ENCODE measurements at regions not wholly inside any gene's neighbourhood (a gene's known extent, or its start where the extent isn't known, plus 50 kb on each side); places are given as distances from the start of the nearest gene placed in this dataset.
A peak's percentile ranks its signal among the peaks of the same experiment; 100 is the strongest.

GRCh38 chr2:8067784-8068336 is 614.0 kb upstream of the ID2 start:
- no peak for DNase-seq

GRCh38 chr2:8072907-8073306 is 608.9 kb upstream of the ID2 start:
- DNase-seq: no peak

- DNase-seq: no peak
Measured at GRCh38 chr2:8073916-8074315, 607.9 kb upstream of the ID2 start.

- no peak for DNase-seq
Measured at GRCh38 chr2:8076448-8077342, 605.2 kb upstream of the ID2 start.

- no peak for DNase-seq
Measured at GRCh38 chr2:8078705-8079104, 603.2 kb upstream of the ID2 start.

GRCh38 chr2:8080063-8080462 is 601.8 kb upstream of the ID2 start:
- no peak for DNase-seq

- DNase-seq: no peak
Measured at GRCh38 chr2:8081130-8081529, 600.7 kb upstream of the ID2 start.

- DNase-seq: no peak
Measured at GRCh38 chr2:8082840-8083239, 599.0 kb upstream of the ID2 start.

- no peak for DNase-seq
Measured at GRCh38 chr2:8086357-8086756, 595.5 kb upstream of the ID2 start.

- DNase-seq: no peak
Measured at GRCh38 chr2:8086796-8087479, 594.9 kb upstream of the ID2 start.

GRCh38 chr2:8087480-8087840 is 594.4 kb upstream of the ID2 start:
- DNase-seq: no peak

- no peak for DNase-seq
Measured at GRCh38 chr2:8088810-8089209, 593.0 kb upstream of the ID2 start.

- no peak for DNase-seq
Measured at GRCh38 chr2:8089596-8089995, 592.3 kb upstream of the ID2 start.

GRCh38 chr2:8090748-8091700 is 590.8 kb upstream of the ID2 start:
- DNase-seq: peak; percentile 83 to 93

- DNase-seq: no peak
Measured at GRCh38 chr2:8094526-8094925, 587.3 kb upstream of the ID2 start.

GRCh38 chr2:8095978-8096377 is 585.9 kb upstream of the ID2 start:
- DNase-seq: no peak

- no peak for DNase-seq
Measured at GRCh38 chr2:8096484-8096883, 585.4 kb upstream of the ID2 start.

- DNase-seq: no peak
Measured at GRCh38 chr2:8098476-8099266, 583.2 kb upstream of the ID2 start.

GRCh38 chr2:8099267-8099582 is 582.6 kb upstream of the ID2 start:
- no peak for DNase-seq

- no peak for DNase-seq
Measured at GRCh38 chr2:8101614-8102277, 580.1 kb upstream of the ID2 start.

- no peak for DNase-seq
Measured at GRCh38 chr2:8102470-8102869, 579.4 kb upstream of the ID2 start.
